ENCODE measurements at regions not wholly inside any gene's neighbourhood (a gene's known extent, or its start where the extent isn't known, plus 50 kb on each side); places are given as distances from the start of the nearest gene placed in this dataset.

DNA sequence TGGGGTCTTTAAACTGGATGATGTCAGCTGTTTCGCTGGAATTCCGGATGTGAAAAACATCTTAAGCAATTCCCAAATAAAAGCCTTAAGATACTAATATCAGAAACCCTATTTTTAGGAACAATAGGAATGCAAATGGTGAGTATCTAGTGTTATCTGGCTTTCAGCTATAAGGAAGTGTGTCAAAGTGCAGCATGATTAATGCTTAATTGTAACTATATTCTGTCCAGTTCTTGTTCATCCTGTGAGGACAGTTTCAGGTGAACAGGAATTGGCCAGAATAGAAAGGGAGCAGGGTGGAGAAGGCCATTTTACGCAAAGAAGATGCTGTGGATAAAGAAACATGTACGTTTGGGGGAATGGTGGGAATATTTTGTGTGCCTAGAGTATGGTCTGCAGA lies 108.2 kb downstream of the RASSF10 start:
- H3K27me3 ChIP-seq, result no peaks in the 10 kb centered on the region

DNA sequence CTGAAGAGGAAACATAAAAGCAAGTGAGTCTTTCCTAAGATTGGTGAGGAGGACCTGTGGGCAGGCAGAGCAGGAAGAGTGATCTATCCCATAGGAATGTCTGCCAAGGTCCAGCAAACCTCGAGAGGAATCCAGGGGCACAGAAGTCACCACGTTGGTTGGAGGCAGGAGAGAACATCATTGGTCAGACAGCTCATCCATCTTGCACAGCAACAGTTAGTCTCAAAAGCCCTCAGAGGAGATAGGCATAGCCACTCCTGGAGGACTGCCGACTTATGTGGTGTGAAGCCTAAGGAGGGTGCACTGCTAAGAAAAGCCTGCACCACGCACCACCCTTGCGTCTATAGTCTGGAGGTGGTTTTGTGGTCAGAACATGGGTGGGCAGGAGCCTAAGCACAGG lies 109.1 kb downstream of the RASSF10 start:
- no peak overlapping the region for H3K27ac ChIP-seq
- TF ChIP-seq, protein P1, sequence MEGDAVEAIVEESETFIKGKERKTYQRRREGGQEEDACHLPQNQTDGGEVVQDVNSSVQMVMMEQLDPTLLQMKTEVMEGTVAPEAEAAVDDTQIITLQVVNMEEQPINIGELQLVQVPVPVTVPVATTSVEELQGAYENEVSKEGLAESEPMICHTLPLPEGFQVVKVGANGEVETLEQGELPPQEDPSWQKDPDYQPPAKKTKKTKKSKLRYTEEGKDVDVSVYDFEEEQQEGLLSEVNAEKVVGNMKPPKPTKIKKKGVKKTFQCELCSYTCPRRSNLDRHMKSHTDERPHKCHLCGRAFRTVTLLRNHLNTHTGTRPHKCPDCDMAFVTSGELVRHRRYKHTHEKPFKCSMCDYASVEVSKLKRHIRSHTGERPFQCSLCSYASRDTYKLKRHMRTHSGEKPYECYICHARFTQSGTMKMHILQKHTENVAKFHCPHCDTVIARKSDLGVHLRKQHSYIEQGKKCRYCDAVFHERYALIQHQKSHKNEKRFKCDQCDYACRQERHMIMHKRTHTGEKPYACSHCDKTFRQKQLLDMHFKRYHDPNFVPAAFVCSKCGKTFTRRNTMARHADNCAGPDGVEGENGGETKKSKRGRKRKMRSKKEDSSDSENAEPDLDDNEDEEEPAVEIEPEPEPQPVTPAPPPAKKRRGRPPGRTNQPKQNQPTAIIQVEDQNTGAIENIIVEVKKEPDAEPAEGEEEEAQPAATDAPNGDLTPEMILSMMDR (IDR thresholded peaks at IDR 0.05), result no peak
- no peaks in the 10 kb centered on the region for H3K27me3 ChIP-seq
- ATAC-seq (no peak), DNase-seq (no peak)
- no peak overlapping the region for H3K4me3 ChIP-seq
- peaks cover 0 to 6% of the 10 kb centered on the region in 2 donors for H3K9me3 ChIP-seq
- no peaks in the 10 kb centered on the region for H3K4me1 ChIP-seq
- H3K36me3 ChIP-seq, result no peaks in the 10 kb centered on the region
- intact Hi-C loops (cut with DNase I), result no loop called here

More for the DNA sequence above, 108.2 kb downstream of the RASSF10 start:
- no peak overlapping the region for H3K27ac ChIP-seq
- intact Hi-C loops (cut with DNase I), result no loop called here
- TF ChIP-seq, protein P1 (IDR thresholded peaks at IDR 0.05), result no peak
- ATAC-seq (no peak), DNase-seq (no peak)
- H3K4me3 ChIP-seq, result no peak overlapping the region
- no peaks in the 10 kb centered on the region for H3K4me1 ChIP-seq
- H3K9me3 ChIP-seq, result no peaks in the 10 kb centered on the region
- H3K36me3 ChIP-seq, result no peaks in the 10 kb centered on the region

GRCh38 chr11:13118650-13119049 lies 109.5 kb downstream of the RASSF10 start:
- TF ChIP-seq, protein P1 (IDR thresholded peaks at IDR 0.05), result no peak
- Histone ChIP-seq H3K36me3 (no peaks in the 10 kb centered on the region), H3K4me1 (no peaks in the 10 kb centered on the region), H3K27ac (no peak overlapping the region), H3K4me3 (no peak overlapping the region), H3K27me3 (no peaks in the 10 kb centered on the region), H3K9me3 (peaks cover 0 to 7% of the 10 kb centered on the region in 2 donors)
- ATAC-seq (no peak), DNase-seq (no peak)
- intact Hi-C loops (cut with DNase I), result no loop called here

GRCh38 chr11:13119361-13119760 lies 110.2 kb downstream of the RASSF10 start:
- DNase-seq (no peak), ATAC-seq (no peak)
- TF ChIP-seq, protein P1 (IDR thresholded peaks at IDR 0.05), result no peak
- no peaks in the 10 kb centered on the region for H3K27me3 ChIP-seq
- no peak overlapping the region for H3K27ac ChIP-seq
- no peaks in the 10 kb centered on the region for H3K4me1 ChIP-seq
- peaks cover 0 to 7% of the 10 kb centered on the region in 2 donors for H3K9me3 ChIP-seq
- intact Hi-C loops (cut with DNase I), result no loop called here
- no peak overlapping the region for H3K4me3 ChIP-seq
- H3K36me3 ChIP-seq, result no peaks in the 10 kb centered on the region

- no peak for ATAC-seq
Observed at GRCh38 chr11:13119941-13120520, 110.9 kb downstream of the RASSF10 start.

More at GRCh38 chr11:13119941-13120520, 110.9 kb downstream of the RASSF10 start:
- no peak overlapping the region for H3K4me3 ChIP-seq
- H3K4me1 ChIP-seq, result no peaks in the 10 kb centered on the region
- no peaks in the 10 kb centered on the region for H3K36me3 ChIP-seq
- intact Hi-C loops (cut with DNase I), result no loop called here
- H3K9me3 ChIP-seq, result peaks cover 0 to 7% of the 10 kb centered on the region in 2 donors
- no peaks in the 10 kb centered on the region for H3K27me3 ChIP-seq
- H3K27ac ChIP-seq, result no peak overlapping the region
- no peak for DNase-seq
- TF ChIP-seq, protein P1 (IDR thresholded peaks at IDR 0.05), result no peak

All from left lung (tissue), 4 donors.